ENCODE measurements at regions not wholly inside any gene's neighbourhood (a gene's known extent, or its start where the extent isn't known, plus 50 kb on each side); places are given as distances from the start of the nearest gene placed in this dataset.

- Histone ChIP-seq H3K9me3 (ENCODE audit: control insufficient read depth in 2 of 3, insufficient read depth in 1 of 3, low read length in 3 of 3) (no peaks in the 10 kb centered on the region), H3K4me1 (ENCODE audit: control insufficient read depth in 2 of 3, insufficient read depth in 2 of 3, low read depth in 1 of 3, low read length in 3 of 3) (no peaks in the 10 kb centered on the region), H3K36me3 (ENCODE audit: control insufficient read depth in 2 of 3, insufficient read depth in 3 of 3, low read length in 3 of 3) (no peaks in the 10 kb centered on the region), H3K4me3 (ENCODE audit: low read length in 3 of 3) (no peak overlapping the region), H3K27ac (ENCODE audit: low read depth in 2 of 2, low read length in 2 of 2) (no peak overlapping the region), H3K27me3 (ENCODE audit: control insufficient read depth, insufficient read depth, low read length) (no peaks in the 10 kb centered on the region), H3K9ac (ENCODE audit: low read length in 3 of 3) (no peak overlapping the region)
- TF ChIP-seq CTCF (IDR thresholded peaks at IDR 0.05; ENCODE audit: borderline replicate concordance, extremely low read depth, insufficient read depth), result no peak
- DNase-seq, result no peak
- intact Hi-C loops (cut with DNase I), result no loop called here
- no peak for FAIRE-seq
Observed at GRCh38 chr4:36772154-36772516, 472.4 kb upstream of the NWD2 start.

DNA sequence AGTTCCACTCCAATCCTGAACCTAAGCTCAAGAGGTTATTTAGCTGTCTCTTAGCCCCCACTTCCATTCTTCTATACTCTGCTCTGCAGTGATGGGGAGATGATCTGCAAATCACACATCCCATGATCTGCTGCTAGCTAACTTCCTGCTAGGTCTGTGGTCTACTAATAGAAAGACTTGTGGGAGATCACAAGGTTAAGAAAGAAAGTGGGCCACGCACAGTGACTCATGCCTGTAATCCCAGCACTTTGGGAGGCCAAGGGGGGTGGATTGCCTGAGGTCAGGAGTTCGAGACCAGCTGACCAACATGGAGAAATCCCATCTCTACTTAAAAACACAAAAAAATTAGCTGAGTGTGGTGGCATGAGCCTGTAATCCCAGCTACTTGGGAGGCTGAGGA is 471.1 kb upstream of the NWD2 start:
- H3K9me3 ChIP-seq (ENCODE audit: control insufficient read depth in 2 of 3, insufficient read depth in 1 of 3, low read length in 3 of 3), result no peaks in the 10 kb centered on the region
- intact Hi-C loops (cut with DNase I), result no loop called here
- H3K27me3 ChIP-seq (ENCODE audit: control insufficient read depth, insufficient read depth, low read length), result no peaks in the 10 kb centered on the region
- DNase-seq, result no peak
- no peak for TF ChIP-seq CTCF (IDR thresholded peaks at IDR 0.05; ENCODE audit: borderline replicate concordance, extremely low read depth, insufficient read depth)
- H3K27ac ChIP-seq (ENCODE audit: low read depth in 2 of 2, low read length in 2 of 2), result no peak overlapping the region
- H3K4me1 ChIP-seq (ENCODE audit: control insufficient read depth in 2 of 3, insufficient read depth in 2 of 3, low read depth in 1 of 3, low read length in 3 of 3), result no peaks in the 10 kb centered on the region
- no peak overlapping the region for H3K4me3 ChIP-seq (ENCODE audit: low read length in 3 of 3)
- no peak for FAIRE-seq
- H3K36me3 ChIP-seq (ENCODE audit: control insufficient read depth in 2 of 3, insufficient read depth in 3 of 3, low read length in 3 of 3), result no peaks in the 10 kb centered on the region
- H3K9ac ChIP-seq (ENCODE audit: low read length in 3 of 3), result no peak overlapping the region

GRCh38 chr4:36775544-36775943 is 469.0 kb upstream of the NWD2 start:
- Histone ChIP-seq H3K9ac (ENCODE audit: low read length in 3 of 3) (no peak overlapping the region), H3K4me1 (ENCODE audit: control insufficient read depth in 2 of 3, insufficient read depth in 2 of 3, low read depth in 1 of 3, low read length in 3 of 3) (no peaks in the 10 kb centered on the region), H3K27ac (ENCODE audit: low read depth in 2 of 2, low read length in 2 of 2) (no peak overlapping the region), H3K9me3 (ENCODE audit: control insufficient read depth in 2 of 3, insufficient read depth in 1 of 3, low read length in 3 of 3) (no peaks in the 10 kb centered on the region), H3K4me3 (ENCODE audit: low read length in 3 of 3) (no peak overlapping the region), H3K27me3 (ENCODE audit: control insufficient read depth, insufficient read depth, low read length) (no peaks in the 10 kb centered on the region), H3K36me3 (ENCODE audit: control insufficient read depth in 2 of 3, insufficient read depth in 3 of 3, low read length in 3 of 3) (no peaks in the 10 kb centered on the region)
- TF ChIP-seq CTCF (IDR thresholded peaks at IDR 0.05; ENCODE audit: borderline replicate concordance, extremely low read depth, insufficient read depth), result no peak
- no peak for DNase-seq
- intact Hi-C loops (cut with DNase I), result no loop called here
- FAIRE-seq, result no peak

- intact Hi-C loops (cut with DNase I), result no loop called here
- FAIRE-seq (peak; percentile 15), DNase-seq (no peak)
- Histone ChIP-seq H3K36me3 (ENCODE audit: control insufficient read depth in 2 of 3, insufficient read depth in 3 of 3, low read length in 3 of 3) (no peaks in the 10 kb centered on the region), H3K27me3 (ENCODE audit: control insufficient read depth, insufficient read depth, low read length) (no peaks in the 10 kb centered on the region), H3K4me3 (ENCODE audit: low read length in 3 of 3) (no peak overlapping the region), H3K9ac (ENCODE audit: low read length in 3 of 3) (no peak overlapping the region), H3K27ac (ENCODE audit: low read depth in 2 of 2, low read length in 2 of 2) (no peak overlapping the region), H3K9me3 (ENCODE audit: control insufficient read depth in 2 of 3, insufficient read depth in 1 of 3, low read length in 3 of 3) (no peaks in the 10 kb centered on the region), H3K4me1 (ENCODE audit: control insufficient read depth in 2 of 3, insufficient read depth in 2 of 3, low read depth in 1 of 3, low read length in 3 of 3) (no peaks in the 10 kb centered on the region)
- TF ChIP-seq CTCF (IDR thresholded peaks at IDR 0.05; ENCODE audit: borderline replicate concordance, extremely low read depth, insufficient read depth), result no peak
Observed at GRCh38 chr4:36779601-36780000, 464.9 kb upstream of the NWD2 start.
